Panc1 (cell line): ENCODE measurements at regions not wholly inside any gene's neighbourhood (a gene's known extent, or its start where the extent isn't known, plus 50 kb on each side); places are given as distances from the start of the nearest gene placed in this dataset.

Experiments
- ATAC-seq: fragments of 200-7000 bp; cut with Tn5 transposase; 2 replicates; pipeline ENCODE4 v1.9.1; 2020; ENCODE audit warnings: mild to moderate bottlenecking, moderate library complexity
- BruUV-seq: library from RNA; stranded (reverse); fragments of 400-500 nt; replicated peaks from 2 replicates; lab custom pipeline; 2021; lab: Mats Ljungman, UMichigan
- CTCF ChIA-PET: fragments of 300-600 bp; sonication (Branson Sonifier 250); formaldehyde crosslinking; loops from one replicate; lab custom pipeline; 2022; ENCODE audit warnings: antibody characterized with exemption; lab: Charles Lee
- POLR2A ChIA-PET: fragments of 300-600 bp; sonication (Branson Sonifier 250); formaldehyde crosslinking; loops from one replicate; lab custom pipeline; 2022; ENCODE audit warnings: antibody characterized with exemption; lab: Charles Lee
- DNase-seq: peaks from one replicate; pipeline ENCODE4 v3.0.0-alpha.2; 2010; ENCODE audit warnings: low read depth, low spot score
- H3K27ac ChIP-seq: 2 replicates; pipeline ENCODE4 v1.5.1; 2011; ENCODE audit warnings: mild to moderate bottlenecking, low read length, inconsistent platforms
- H3K27me3 ChIP-seq: fragments of 200-500 bp; sonication (Bioruptor generic); 2 replicates; pipeline ENCODE4 v1.6.0; 2014; ENCODE audit warnings: low read length, inconsistent platforms; ENCODE audit not compliant: control insufficient read depth, insufficient read depth
- H3K36me3 ChIP-seq: fragments of 200-500 bp; sonication (Bioruptor generic); 2 replicates; pipeline ENCODE4 v1.5.1; 2014; ENCODE audit warnings: inconsistent platforms, mild to moderate bottlenecking, low read length, moderate library complexity; ENCODE audit not compliant: control insufficient read depth, insufficient read depth
- H3K4me1 ChIP-seq: 2 replicates; pipeline ENCODE4 v1.5.1; 2011; ENCODE audit warnings: inconsistent platforms, mild to moderate bottlenecking, low read length, moderate library complexity; ENCODE audit not compliant: control insufficient read depth, insufficient read depth
- H3K4me3 ChIP-seq, 2 experiments: 2 replicates each; pipeline ENCODE4 v1.5.1; 2011 to 2012; ENCODE audit warnings: low read depth in 2 of 2, low read length in 2 of 2, mild to moderate bottlenecking in 2 of 2, inconsistent platforms in 1 of 2, moderate library complexity in 1 of 2
- H3K9me3 ChIP-seq: fragments of 200-500 bp; sonication (Bioruptor generic); 2 replicates; pipeline ENCODE4 v1.5.1; 2014; ENCODE audit warnings: low read depth, mild to moderate bottlenecking, inconsistent platforms, low read length, moderate library complexity; ENCODE audit not compliant: control insufficient read depth, insufficient read depth
- POLR2AphosphoS5 ChIP-seq: IDR thresholded peaks from 2 replicates; pipeline ENCODE4 v1.6.1; 2012; ENCODE audit warnings: mild to moderate bottlenecking, low read depth, low read length, moderate library complexity
- REST ChIP-seq, 2 experiments: IDR thresholded peaks; 2 replicates each; pipeline ENCODE4 v1.6.1; 2011 to 2012; ENCODE audit warnings: low read depth in 2 of 2, control low read depth in 1 of 2, low read length in 1 of 2, mild to moderate bottlenecking in 1 of 2, moderate library complexity in 1 of 2; ENCODE audit not compliant: insufficient read depth in 1 of 2
- SIN3A ChIP-seq: IDR thresholded peaks from 2 replicates; pipeline ENCODE4 v1.6.1; 2012; ENCODE audit warnings: low read depth, mild to moderate bottlenecking, low read length, moderate library complexity, borderline replicate concordance; ENCODE audit not compliant: insufficient read depth
- TCF7L2 ChIP-seq: IDR thresholded peaks from 2 replicates; pipeline ENCODE4 v1.6.1; 2011; ENCODE audit warnings: mild to moderate bottlenecking, low read depth, low read length, inconsistent platforms
- in situ Hi-C: cut with HindIII; loops from 2 replicates; pipeline ENCODE4 v1.10.0; 2016; ENCODE audit warnings: low sequenced_read_pairs, low pct_unique_long_range_greater_than_20kb
- intact Hi-C: fragments of 100-400 bp; cut with micrococcal nuclease; formaldehyde crosslinking; loops from one replicate; pipeline ENCODE4 v1.10.0; 2022; ENCODE audit not compliant: unreplicated experiment
- TF ChIP-seq, protein P1 (sequence below): fragments of 450-650 bp; IDR thresholded peaks from 2 replicates; pipeline ENCODE4 v1.5.1; 2017; ENCODE audit warnings: mild to moderate bottlenecking

GRCh38 chr7:83850941-83851340 lies 202.0 kb upstream of the SEMA3E start:
- H3K27me3 ChIP-seq: no peaks in the 10 kb centered on the region
- H3K4me1 ChIP-seq: no peaks in the 10 kb centered on the region
- CTCF ChIA-PET: no interaction called here
- H3K9me3 ChIP-seq: no peaks in the 10 kb centered on the region
- no peak overlapping the region for H3K4me3 ChIP-seq
- in situ Hi-C loops (no loop called here), intact Hi-C loops (no loop called here)
- no peak overlapping the region for H3K27ac ChIP-seq
- POLR2A ChIA-PET: no interaction called here
- BruUV-seq: no TSS peak
- H3K36me3 ChIP-seq: no peaks in the 10 kb centered on the region
- DNase-seq (no peak), ATAC-seq (no peak)
- TF ChIP-seq REST (IDR thresholded peaks at IDR 0.05; ENCODE audit: insufficient read depth in 1 of 2, low read depth in 2 of 2, low read length in 1 of 2) (no peak), TCF7L2 (no peak), POLR2AphosphoS5 (no peak), SIN3A (no peak)
- TF ChIP-seq, protein P1, sequence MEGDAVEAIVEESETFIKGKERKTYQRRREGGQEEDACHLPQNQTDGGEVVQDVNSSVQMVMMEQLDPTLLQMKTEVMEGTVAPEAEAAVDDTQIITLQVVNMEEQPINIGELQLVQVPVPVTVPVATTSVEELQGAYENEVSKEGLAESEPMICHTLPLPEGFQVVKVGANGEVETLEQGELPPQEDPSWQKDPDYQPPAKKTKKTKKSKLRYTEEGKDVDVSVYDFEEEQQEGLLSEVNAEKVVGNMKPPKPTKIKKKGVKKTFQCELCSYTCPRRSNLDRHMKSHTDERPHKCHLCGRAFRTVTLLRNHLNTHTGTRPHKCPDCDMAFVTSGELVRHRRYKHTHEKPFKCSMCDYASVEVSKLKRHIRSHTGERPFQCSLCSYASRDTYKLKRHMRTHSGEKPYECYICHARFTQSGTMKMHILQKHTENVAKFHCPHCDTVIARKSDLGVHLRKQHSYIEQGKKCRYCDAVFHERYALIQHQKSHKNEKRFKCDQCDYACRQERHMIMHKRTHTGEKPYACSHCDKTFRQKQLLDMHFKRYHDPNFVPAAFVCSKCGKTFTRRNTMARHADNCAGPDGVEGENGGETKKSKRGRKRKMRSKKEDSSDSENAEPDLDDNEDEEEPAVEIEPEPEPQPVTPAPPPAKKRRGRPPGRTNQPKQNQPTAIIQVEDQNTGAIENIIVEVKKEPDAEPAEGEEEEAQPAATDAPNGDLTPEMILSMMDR: no peak

DNA sequence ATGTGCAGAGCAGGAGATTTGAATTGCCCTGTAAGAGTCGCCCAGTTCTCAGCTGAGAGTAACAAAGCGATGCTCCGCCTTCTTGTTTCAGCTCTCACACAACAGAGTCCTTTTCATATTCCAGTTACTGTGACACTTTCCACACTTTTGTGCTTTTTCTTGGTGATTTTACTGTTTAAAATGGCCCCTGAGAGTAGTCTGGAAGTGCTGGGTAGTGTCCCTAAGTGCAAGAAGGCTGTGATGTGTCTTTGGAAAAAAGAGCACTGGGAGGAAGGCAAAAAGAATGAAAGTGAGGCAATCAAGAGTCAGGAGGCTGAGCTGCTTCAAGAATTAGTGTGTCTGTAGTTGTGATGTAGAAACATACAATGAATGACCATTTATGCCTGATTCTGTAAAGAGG lies 201.2 kb upstream of the SEMA3E start:
- no peak overlapping the region for H3K27ac ChIP-seq
- DNase-seq (no peak), ATAC-seq (no peak)
- no peaks in the 10 kb centered on the region for H3K4me1 ChIP-seq
- TF ChIP-seq TCF7L2 (no peak), REST (IDR thresholded peaks at IDR 0.05; ENCODE audit: insufficient read depth in 1 of 2, low read depth in 2 of 2, low read length in 1 of 2) (no peak)
- ChIA-PET CTCF (no interaction called here), POLR2A (no interaction called here)
- H3K4me3 ChIP-seq: no peak overlapping the region
- no TSS peak for BruUV-seq
- no peaks in the 10 kb centered on the region for H3K27me3 ChIP-seq
- intact Hi-C loops: no loop called here
- H3K9me3 ChIP-seq: no peaks in the 10 kb centered on the region
- in situ Hi-C loops: no loop called here
- no peaks in the 10 kb centered on the region for H3K36me3 ChIP-seq
